BJ (cell line): ENCODE measurements at regions not wholly inside any gene's neighbourhood (a gene's known extent, or its start where the extent isn't known, plus 50 kb on each side); places are given as distances from the start of the nearest gene placed in this dataset.
"Not testable (repeated sequence)": the region's sequence is repeated elsewhere in the genome, so short reads cannot be mapped to it uniquely, and the experiment has no call there.

Source experiments
- CTCF ChIA-PET: fragments of 350-600 bp; formaldehyde crosslinking; extraction: SDS; loops from one replicate; lab custom pipeline; 2021; ENCODE audit warnings: antibody characterized with exemption, inconsistent platforms; lab: Yijun Ruan, JAX
- POLR2A ChIA-PET: fragments of 300-600 bp; sonication (Branson Sonifier 250); formaldehyde crosslinking; extraction: SDS; loops from one replicate; lab custom pipeline; 2021; ENCODE audit warnings: antibody characterized with exemption; lab: Charles Lee
- DNase-seq: peaks from one replicate; pipeline ENCODE4 v3.0.0-alpha.2; 2011; ENCODE audit warnings: low read depth
- H3K27me3 ChIP-seq: 2 replicates; pipeline ENCODE4 v1.6.0; 2011; ENCODE audit warnings: low read length; ENCODE audit not compliant: control insufficient read depth, insufficient read depth
- H3K36me3 ChIP-seq: 2 replicates; pipeline ENCODE4 v1.5.1; 2011; ENCODE audit warnings: low read length; ENCODE audit not compliant: control insufficient read depth, insufficient read depth
- H3K4me3 ChIP-seq: 2 replicates; pipeline ENCODE4 v1.5.1; 2011; ENCODE audit warnings: low read depth, mild to moderate bottlenecking, control low read depth, low read length
- TF ChIP-seq, protein P1 (sequence below): IDR thresholded peaks from 2 replicates; pipeline ENCODE4 v1.5.1; 2011; ENCODE audit warnings: low read depth, mild to moderate bottlenecking, control low read depth, inconsistent platforms, low read length, moderate library complexity; ENCODE audit not compliant: insufficient read depth

DNA sequence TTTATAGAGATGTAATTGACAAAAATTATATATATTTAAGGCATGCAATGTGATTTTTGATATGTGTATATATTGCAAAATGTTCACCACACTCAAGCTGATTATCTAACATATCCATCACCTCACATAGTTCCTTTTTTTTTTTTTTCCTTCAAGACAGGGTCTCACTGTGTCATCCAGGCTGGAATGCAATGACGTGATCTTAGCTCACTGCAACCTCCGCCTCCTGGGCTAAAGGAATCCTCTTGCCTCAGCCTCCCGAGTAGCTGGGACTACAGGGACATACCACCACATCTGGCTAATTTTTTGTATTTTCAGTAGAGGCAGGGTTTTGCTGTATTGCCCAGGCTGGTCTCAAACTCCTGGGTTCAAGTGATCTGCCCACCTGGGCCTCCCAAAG lies 65.1 kb upstream of the SLC35C1 start:
- Histone ChIP-seq H3K36me3 (no peaks in the 10 kb centered on the region), H3K27me3 (no peaks in the 10 kb centered on the region; the same call in 1 of the 2 replicates), H3K4me3 (no peak overlapping the region)
- TF ChIP-seq, protein P1, sequence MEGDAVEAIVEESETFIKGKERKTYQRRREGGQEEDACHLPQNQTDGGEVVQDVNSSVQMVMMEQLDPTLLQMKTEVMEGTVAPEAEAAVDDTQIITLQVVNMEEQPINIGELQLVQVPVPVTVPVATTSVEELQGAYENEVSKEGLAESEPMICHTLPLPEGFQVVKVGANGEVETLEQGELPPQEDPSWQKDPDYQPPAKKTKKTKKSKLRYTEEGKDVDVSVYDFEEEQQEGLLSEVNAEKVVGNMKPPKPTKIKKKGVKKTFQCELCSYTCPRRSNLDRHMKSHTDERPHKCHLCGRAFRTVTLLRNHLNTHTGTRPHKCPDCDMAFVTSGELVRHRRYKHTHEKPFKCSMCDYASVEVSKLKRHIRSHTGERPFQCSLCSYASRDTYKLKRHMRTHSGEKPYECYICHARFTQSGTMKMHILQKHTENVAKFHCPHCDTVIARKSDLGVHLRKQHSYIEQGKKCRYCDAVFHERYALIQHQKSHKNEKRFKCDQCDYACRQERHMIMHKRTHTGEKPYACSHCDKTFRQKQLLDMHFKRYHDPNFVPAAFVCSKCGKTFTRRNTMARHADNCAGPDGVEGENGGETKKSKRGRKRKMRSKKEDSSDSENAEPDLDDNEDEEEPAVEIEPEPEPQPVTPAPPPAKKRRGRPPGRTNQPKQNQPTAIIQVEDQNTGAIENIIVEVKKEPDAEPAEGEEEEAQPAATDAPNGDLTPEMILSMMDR, result no peak
- ChIA-PET CTCF (no interaction called here), POLR2A (no interaction called here)
- no peak for DNase-seq

DNA sequence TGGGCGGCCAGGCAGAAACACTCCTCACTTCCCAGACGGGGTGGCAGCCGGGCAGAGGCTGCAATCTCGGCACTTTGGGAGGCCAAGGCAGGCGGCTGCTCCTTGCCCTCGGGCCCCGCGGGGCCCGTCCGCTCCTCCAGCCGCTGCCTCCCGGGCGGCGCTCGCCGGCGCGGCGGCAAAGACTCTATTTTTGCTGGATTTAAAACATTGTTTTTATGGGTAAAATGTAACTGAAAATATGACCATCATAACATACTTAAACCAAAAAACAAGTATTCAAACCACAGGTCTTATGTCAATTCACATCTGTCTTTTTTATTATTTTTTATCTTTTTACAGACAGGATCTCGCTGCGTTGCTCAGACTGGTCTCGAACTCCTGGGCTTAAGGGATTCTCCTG lies 65.9 kb upstream of the SLC35C1 start:
- POLR2A ChIA-PET, CTCF ChIA-PET, H3K27me3 ChIP-seq, H3K4me3 ChIP-seq, DNase-seq, H3K36me3 ChIP-seq: not testable (repeated sequence)

DNA sequence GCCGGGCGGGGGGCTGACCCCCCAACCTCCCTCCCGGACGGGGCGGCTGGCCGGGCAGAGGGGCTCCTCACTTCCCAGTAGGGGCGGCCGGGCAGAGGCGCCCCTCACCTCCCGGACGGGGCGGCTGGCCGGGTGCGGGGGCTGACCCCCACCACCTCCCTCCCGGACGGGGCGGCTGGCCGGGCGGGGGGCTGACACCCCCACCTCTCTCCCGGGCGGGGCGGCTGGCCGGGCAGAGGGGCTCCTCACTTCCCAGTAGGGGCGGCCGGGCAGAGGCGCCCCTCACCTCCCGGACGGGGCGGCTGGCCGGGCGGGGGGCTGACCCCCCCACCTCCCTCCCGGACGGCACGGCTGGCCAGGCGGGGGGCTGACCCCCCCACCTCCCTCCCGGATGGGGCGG lies 66.8 kb upstream of the SLC35C1 start:
- H3K4me3 ChIP-seq, CTCF ChIA-PET, H3K27me3 ChIP-seq, H3K36me3 ChIP-seq, DNase-seq, POLR2A ChIA-PET: not testable (repeated sequence)

DNA sequence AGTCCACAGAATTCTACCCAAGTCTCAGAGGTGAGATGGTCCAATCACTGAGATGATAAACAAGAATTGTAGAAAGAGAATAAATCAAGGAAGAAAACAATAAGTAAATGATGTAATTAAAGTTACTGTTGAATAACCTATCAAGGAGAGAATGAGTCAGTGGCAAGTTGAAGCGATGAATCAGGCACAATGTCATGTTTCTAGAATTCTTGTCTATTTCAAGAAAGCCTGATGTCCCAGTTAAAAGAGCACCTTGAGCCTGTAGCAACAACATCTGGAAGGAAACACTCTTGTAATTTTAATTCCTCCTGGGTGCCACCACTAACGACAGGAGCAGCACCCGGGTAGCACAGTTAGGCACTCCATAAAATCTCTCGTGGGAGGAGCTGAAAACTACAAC lies 67.9 kb upstream of the SLC35C1 start:
- Histone ChIP-seq H3K36me3 (no peaks in the 10 kb centered on the region), H3K27me3 (no peaks in the 10 kb centered on the region), H3K4me3 (no peak overlapping the region)
- TF ChIP-seq, protein P1, result no peak
- no peak for DNase-seq
- ChIA-PET CTCF (interaction anchor here (1.0 kb wide), 1 partner anchor 35 kb away, joined by 3 read pairs; no protein-coding TSS in a partner anchor), POLR2A (no interaction called here)

DNA sequence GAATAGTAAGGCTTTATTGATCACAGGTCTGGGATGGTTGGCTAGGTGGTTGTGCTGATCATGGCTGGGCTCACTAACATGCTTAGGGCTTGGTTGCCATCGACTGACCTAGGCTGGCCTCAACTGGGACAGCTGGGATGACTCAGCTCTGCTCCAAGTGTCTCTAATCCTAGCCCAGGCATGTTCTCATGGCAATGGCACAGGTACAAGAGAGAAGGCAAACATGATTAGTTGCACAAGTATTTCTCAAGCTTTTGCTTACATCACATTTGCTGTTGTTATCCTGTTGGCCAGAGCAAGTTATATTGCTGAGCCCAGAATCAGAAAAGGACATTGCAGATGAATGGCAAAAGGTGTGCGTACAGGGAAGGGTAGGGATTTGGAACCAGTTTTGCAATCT lies 68.5 kb upstream of the SLC35C1 start:
- Histone ChIP-seq H3K4me3 (no peak overlapping the region), H3K27me3 (no peaks in the 10 kb centered on the region), H3K36me3 (no peaks in the 10 kb centered on the region)
- ChIA-PET POLR2A (no interaction called here), CTCF (interaction anchor here (1.0 kb wide), 1 partner anchor 35 kb away, joined by 3 read pairs; no protein-coding TSS in a partner anchor)
- TF ChIP-seq, protein P1, result no peak
- DNase-seq, result no peak

DNA sequence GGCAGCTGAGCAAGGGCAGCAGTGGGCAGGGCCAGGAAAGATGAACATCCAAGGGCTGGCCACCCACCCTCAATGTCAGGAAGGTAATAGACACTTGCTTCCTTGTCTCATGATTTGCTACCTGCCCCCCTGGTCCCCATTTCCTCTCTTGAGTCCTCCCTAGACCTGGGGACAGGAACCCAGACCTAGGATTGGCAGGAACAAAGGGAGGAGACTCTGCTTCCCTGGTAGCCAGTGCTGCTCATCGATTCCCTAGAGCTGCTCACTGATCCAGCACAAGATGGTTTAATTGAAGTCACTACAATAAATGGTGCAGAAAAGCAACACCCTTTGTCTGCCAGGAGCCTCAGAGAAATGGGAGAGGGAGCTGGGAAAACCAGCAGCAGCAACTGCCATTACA lies 67.8 kb upstream of the CHST1 start:
- no peak overlapping the region for H3K4me3 ChIP-seq
- POLR2A ChIA-PET, result no interaction called here
- CTCF ChIA-PET, result no interaction called here
- H3K27me3 ChIP-seq, result no peaks in the 10 kb centered on the region
- no peak for DNase-seq
- TF ChIP-seq, protein P1, result no peak
- no peaks in the 10 kb centered on the region for H3K36me3 ChIP-seq
